GM23338 (cell line): ENCODE measurements at regions not wholly inside any gene's neighbourhood (a gene's known extent, or its start where the extent isn't known, plus 50 kb on each side); places are given as distances from the start of the nearest gene placed in this dataset.

Experiments used
- CTCF ChIP-seq, 2 experiments: fragments of 200-600 bp in 1 of 2; sonication (generic) in 1 of 2; conservative IDR thresholded peaks; 2 replicates each; pipeline versions ENCODE4 v1.5.1 to v1.6.1; 2016 to 2017; ENCODE audit warnings: antibody characterized with exemption in 2 of 2, low read depth in 2 of 2, mild to moderate bottlenecking in 2 of 2, moderate library complexity in 1 of 2
- ETS1 ChIP-seq: IDR thresholded peaks from 2 replicates; pipeline ENCODE4 v1.6.1; 2016; ENCODE audit warnings: antibody characterized with exemption
- EZH2 ChIP-seq: fragments of 200-600 bp; sonication (generic); IDR thresholded peaks from one replicate; pipeline ENCODE4 v1.8.0; 2017; ENCODE audit warnings: antibody characterized with exemption, mild to moderate bottlenecking, low read depth; ENCODE audit not compliant: unreplicated experiment
- JUNB ChIP-seq: IDR thresholded peaks from one replicate; pipeline ENCODE4 v1.6.1; 2016; ENCODE audit warnings: antibody characterized with exemption; ENCODE audit not compliant: unreplicated experiment
- NANOG ChIP-seq: IDR thresholded peaks from 2 replicates; pipeline ENCODE4 v1.6.1; 2016; ENCODE audit warnings: antibody characterized with exemption, borderline replicate concordance
- REST ChIP-seq: IDR thresholded peaks from one replicate; pipeline ENCODE4 v1.6.1; 2018; ENCODE audit warnings: antibody characterized with exemption; ENCODE audit not compliant: unreplicated experiment

GRCh38 chr4:136865526-136865925 lies 666.8 kb downstream of the PCDH18 start:
- no peak for TF ChIP-seq CTCF (conservative IDR thresholded peaks at IDR 0.05; ENCODE audit: low read depth in 2 of 2)
- TF ChIP-seq NANOG: no peak
- no peak for TF ChIP-seq JUNB
- no peak for TF ChIP-seq EZH2
- no peak for TF ChIP-seq ETS1
- no peak for TF ChIP-seq REST
